ENCODE measurements at regions not wholly inside any gene's neighbourhood (a gene's known extent, or its start where the extent isn't known, plus 50 kb on each side); places are given as distances from the start of the nearest gene placed in this dataset.
"Not testable (repeated sequence)": the region's sequence is repeated elsewhere in the genome, so short reads cannot be mapped to it uniquely, and the experiment has no call there.

GRCh38 chr3:101924621-101925020 lies 75.3 kb downstream of the NFKBIZ start:
- not testable (repeated sequence) for TF ChIP-seq CTCF (tag by site-specific recombination; IDR thresholded peaks at IDR 0.05); ZNF580 (tag by site-specific recombination; IDR thresholded peaks at IDR 0.05); KLF8 (tag by site-specific recombination; IDR thresholded peaks at IDR 0.05); ATF2 (tag by site-specific recombination; IDR thresholded peaks at IDR 0.05; ENCODE audit: low read depth)

All from HEK293 (cell line).